Mucosa of stomach (tissue), 1 donor: ENCODE measurements at regions not wholly inside any gene's neighbourhood (a gene's known extent, or its start where the extent isn't known, plus 50 kb on each side); places are given as distances from the start of the nearest gene placed in this dataset.

ENCODE experiments used
- H3K27me3 ChIP-seq: one replicate; pipeline ENCODE4 v1.7.0; 2013; ENCODE audit warnings: mild to moderate bottlenecking, low read length; ENCODE audit not compliant: control insufficient read depth, insufficient read depth
- H3K36me3 ChIP-seq: one replicate; pipeline ENCODE4 v1.7.0; 2013; ENCODE audit warnings: low read length; ENCODE audit not compliant: control insufficient read depth, insufficient read depth
- H3K4me1 ChIP-seq: one replicate; pipeline ENCODE4 v1.7.0; 2013; ENCODE audit warnings: mild to moderate bottlenecking, low read length; ENCODE audit not compliant: control insufficient read depth, insufficient read depth
- H3K4me3 ChIP-seq: one replicate; pipeline ENCODE4 v1.7.0; 2013; ENCODE audit warnings: low read length
- H3K9ac ChIP-seq: one replicate; pipeline ENCODE4 v1.7.0; 2013; ENCODE audit warnings: mild to moderate bottlenecking, low read length, moderate library complexity
- H3K9me3 ChIP-seq: one replicate; pipeline ENCODE4 v1.7.0; 2013; ENCODE audit warnings: mild to moderate bottlenecking, low read length, moderate library complexity; ENCODE audit not compliant: control insufficient read depth
- donor health status: Pancreatic carcinoma.

DNA sequence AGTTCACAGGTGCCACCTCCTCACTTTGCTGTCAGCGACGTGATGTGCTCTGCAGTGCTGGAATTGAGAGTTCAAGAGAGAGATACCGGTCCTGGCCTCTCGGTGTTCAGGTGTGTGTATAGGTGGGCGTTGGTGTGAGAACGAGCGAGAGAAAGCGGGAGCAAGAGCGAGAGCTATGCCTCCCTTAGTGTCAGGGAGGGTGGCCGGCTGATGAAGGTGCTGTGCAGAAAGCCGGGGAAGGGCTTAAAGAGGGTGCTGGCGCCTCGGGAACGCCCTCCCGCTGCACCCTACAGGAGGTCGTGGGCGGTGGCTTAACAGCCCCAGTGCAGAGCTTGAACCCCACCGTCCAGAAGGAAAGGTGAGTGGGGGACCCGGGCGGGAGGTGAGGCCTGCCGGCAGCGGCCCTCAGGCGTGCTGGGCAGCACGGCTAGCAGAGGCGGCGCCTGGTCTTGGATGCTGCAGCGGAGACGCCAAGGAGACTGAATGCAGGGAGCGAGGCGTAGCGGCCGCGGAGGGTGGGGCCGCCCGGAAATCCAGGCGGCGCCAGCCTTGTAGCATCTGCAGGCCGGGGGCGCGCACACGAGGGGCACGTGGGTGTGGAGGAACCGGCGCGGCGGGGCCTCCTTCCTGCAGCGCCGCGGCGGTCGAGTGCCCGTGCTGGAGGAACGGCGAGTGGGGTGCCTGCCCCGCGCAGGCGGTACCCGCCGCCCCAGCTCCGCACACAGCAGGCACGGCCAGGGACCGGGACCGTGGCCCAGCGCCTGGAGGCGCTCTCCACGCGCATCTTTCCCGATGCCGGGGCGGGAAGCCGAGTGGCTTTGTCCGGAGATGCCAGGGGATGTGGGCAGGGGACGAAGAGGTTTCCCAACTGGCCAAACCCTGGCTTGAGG is 246.8 kb upstream of the TOPAZ1 start:
- H3K4me3 ChIP-seq, result no peak overlapping the region

DNA sequence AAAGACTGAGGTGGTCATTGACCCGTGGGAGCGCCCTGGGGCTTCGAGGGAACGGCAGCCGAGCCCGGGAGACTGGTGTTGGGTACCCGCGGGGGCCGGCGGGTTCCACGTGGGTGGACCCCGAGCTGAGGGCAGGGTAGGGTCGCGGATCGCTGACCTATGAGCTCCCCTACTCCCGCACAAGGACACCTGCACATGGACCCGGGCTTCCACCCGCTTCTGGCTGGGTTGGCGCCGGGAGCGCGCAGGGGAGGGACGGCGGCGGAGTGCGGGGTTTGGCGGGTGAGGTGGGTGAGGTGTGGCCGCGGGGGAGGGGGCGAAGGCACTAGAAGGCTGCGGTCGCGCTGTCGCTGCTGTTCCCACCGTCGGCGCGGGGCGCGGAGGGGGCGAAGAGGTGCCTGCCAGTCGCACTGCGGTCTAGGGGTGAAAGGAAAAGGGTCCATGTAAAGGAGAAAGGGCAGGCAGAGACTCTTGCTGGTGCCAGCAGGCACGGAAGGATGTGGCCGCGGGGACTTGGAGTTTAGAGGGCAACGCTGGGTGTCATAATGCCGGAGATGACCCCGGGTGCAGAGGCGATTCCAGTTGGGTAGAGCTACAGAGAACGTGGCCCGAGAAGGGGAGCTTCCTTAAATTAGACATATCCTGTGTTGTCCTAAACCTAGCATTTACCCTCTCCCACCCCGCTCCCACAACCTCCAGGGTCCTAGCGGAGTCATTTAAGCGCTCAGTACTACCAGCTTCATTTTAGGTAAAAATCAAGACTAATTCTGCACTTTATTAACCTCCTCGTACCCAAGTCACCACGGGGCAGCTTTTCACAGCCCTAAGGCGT is 245.9 kb upstream of the TOPAZ1 start:
- H3K36me3 ChIP-seq, result no peaks in the 10 kb centered on the region
- H3K4me3 ChIP-seq, result no peak overlapping the region
- peaks cover 33% of the 10 kb centered on the region for H3K4me1 ChIP-seq
- H3K27me3 ChIP-seq, result peaks cover 66% of the 10 kb centered on the region
- no peaks in the 10 kb centered on the region for H3K9me3 ChIP-seq
- H3K9ac ChIP-seq, result no peak overlapping the region

More for the DNA sequence above, 246.8 kb upstream of the TOPAZ1 start:
- Histone ChIP-seq H3K27me3 (peaks cover 66% of the 10 kb centered on the region), H3K36me3 (no peaks in the 10 kb centered on the region), H3K9me3 (no peaks in the 10 kb centered on the region), H3K4me1 (peaks cover 33% of the 10 kb centered on the region), H3K9ac (no peak overlapping the region)

DNA sequence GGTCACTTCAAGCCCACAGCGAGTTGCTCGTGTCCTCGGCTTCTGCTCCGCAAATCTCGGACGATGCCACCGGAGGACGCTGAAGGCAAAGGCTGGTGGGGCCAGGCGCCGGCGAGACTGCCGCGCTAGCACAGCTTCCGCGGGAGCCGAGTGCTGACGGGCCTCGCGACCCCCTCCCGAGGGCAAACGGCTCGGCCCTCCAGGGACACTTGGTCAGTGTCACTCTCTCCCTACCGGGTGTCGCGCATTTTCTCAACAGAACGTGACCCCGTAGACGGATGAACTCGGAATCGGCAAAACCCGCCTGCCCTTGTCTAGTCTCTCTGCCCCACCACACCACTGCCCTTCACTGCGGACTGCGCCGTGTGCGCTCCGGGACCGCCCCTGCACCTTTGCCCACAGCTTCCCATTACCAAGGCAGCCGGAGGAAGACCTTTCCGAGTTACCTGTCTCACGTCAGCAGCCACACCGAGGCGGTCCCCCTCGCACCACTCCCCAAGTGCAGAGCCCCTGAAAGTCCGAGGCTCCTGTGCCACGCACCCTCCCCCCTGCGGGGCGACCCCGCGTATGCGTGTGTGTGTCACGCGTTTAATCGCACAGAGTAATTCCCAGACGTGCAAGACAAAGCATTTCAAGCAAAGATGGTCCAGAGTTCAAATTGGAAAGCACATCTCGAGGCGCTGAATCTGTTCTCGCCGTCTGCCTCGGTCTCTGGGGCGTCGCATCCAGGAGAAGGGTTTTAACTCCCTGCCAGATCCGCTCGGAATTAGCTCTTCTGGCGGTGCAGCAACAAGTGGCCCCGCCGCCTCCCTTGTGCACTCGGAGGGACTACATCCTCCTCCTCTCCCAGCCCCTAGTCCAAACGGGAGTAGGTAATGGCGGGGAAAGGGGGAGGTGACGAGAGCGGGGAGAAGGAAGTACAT is 245.0 kb upstream of the TOPAZ1 start:
- H3K4me1 ChIP-seq, result peaks cover 33% of the 10 kb centered on the region

DNA sequence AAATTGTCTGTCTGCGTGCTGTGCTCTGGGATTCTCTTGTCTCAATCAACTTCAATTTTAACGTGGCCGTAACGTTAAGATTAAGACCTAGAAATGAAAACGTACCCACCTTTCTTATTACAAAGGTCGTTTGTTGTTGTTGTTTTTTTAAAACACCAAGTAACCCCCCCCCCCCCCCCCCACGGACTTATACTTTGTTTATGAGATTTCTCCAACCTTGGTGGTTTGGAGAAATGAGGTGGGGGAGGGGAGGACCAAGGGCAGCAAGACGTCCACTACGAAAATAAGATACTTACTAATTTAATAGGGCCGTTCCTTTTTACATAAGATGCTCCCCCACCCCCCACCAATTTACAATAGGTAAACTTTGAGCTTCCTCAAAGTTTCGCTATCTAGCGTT is 244.4 kb upstream of the TOPAZ1 start:
- Histone ChIP-seq H3K9me3 (no peaks in the 10 kb centered on the region), H3K9ac (no peak overlapping the region), H3K4me1 (peaks cover 33% of the 10 kb centered on the region), H3K36me3 (no peaks in the 10 kb centered on the region), H3K27me3 (peaks cover 69% of the 10 kb centered on the region), H3K4me3 (no peak overlapping the region)

More for the DNA sequence above, 245.0 kb upstream of the TOPAZ1 start:
- no peaks in the 10 kb centered on the region for H3K36me3 ChIP-seq
- H3K4me3 ChIP-seq, result no peak overlapping the region
- no peak overlapping the region for H3K9ac ChIP-seq
- H3K9me3 ChIP-seq, result no peaks in the 10 kb centered on the region
- H3K27me3 ChIP-seq, result peaks cover 66% of the 10 kb centered on the region

DNA sequence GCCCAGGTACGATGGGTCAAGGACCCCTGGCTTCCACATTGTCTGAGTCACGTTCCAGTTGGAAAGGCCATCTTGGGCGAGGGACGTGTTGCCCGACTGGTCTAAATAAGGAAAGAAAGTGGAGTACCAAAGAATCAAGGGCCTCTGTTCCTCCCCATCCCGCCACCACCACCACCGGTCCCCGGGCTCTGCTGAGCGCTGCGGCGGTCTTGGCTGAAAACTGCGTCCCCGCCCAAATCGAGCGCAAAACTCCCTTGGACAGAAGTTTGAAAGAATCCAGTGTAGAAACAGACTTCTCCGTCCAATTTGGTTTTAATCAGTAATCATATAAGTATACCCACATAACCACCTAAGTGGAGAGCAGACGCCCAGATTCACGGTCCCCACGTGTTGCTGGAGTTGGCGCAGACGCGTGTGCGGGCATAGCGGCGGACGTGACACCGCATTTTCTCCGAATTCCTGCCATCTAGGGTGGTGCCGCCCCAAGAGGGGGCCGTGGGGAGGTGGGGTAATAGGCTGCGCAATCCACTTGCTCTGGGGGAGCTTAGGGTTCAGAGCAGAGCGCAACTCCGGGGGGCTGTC is 243.8 kb upstream of the TOPAZ1 start:
- Histone ChIP-seq H3K36me3 (no peaks in the 10 kb centered on the region), H3K4me3 (no peak overlapping the region), H3K4me1 (peaks cover 33% of the 10 kb centered on the region), H3K9me3 (no peaks in the 10 kb centered on the region), H3K27me3 (peaks cover 73% of the 10 kb centered on the region), H3K9ac (no peak overlapping the region)

DNA sequence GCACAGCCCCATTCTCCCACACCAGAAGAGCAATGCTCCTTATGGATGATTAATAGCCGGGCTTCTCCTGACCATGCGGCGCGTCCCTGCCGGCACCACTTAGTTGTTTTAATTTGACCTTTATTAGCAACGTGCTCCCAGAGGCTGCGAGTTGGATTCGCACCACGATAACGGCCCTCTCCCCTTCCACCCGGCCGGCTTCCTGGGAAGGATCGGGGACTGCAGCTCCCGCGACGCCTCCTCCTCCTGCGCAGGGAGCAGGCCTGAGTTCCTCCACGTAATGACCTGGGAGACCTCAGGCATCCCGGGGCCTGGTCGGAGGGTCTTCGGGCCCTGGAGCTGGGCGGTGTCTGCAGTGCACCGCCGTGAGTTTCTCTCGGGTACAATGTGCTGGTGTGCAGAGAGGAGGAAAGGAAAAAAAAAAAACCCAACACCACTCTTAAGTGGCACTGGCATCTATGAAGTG is 243.3 kb upstream of the TOPAZ1 start:
- Histone ChIP-seq H3K27me3 (peaks cover 75% of the 10 kb centered on the region), H3K4me3 (peak overlapping the region; percentile 4), H3K36me3 (no peaks in the 10 kb centered on the region), H3K9ac (no peak overlapping the region), H3K4me1 (peaks cover 33% of the 10 kb centered on the region), H3K9me3 (no peaks in the 10 kb centered on the region)

DNA sequence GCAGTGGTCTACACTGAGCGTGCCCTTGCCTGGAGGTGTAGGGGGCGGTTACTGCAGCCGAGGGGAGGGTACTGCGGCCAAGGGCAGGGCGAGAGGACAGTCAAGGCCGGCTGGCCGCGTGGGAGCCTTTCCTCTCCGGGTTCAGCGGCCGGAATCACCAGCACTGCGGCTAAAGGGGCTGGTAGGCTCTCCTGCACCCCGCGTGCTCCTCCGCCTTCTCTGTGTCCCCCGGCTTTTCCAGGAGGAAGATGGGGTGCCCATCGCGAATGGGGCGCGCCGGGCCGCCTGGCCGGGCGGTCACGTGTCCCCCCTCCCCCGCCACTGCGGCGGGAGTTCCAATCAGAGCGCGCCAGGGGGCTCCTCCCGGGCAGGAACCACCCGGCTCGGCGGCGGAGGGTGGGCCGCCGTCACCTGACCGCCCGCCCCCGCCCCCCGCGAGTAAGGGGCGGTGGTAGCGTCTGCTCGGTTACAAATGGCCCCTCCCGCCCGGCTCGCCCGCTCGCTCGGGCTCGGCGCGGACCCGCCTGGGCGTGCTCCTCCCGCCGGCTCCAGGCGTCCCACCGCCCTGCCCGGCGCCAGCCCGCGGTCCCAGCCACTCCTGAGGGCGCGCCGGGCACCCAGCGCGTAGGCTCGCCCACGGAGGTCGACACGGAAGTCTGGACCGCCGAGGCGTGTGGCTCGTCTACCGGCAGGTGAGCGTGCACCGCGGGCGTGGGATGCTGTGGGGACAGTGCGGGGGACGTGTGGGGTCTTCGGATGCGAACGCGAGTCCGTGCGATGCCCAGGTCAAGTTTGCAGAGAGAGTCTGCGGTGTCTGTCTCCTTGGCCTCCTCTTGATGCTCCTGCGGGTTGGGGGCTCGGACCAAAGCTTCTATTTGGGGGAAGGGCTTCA is 242.6 kb upstream of the TOPAZ1 start:
- H3K9me3 ChIP-seq, result no peaks in the 10 kb centered on the region
- H3K9ac ChIP-seq, result no peak overlapping the region
- H3K4me3 ChIP-seq, result peak overlapping the region; percentile 4
- no peaks in the 10 kb centered on the region for H3K36me3 ChIP-seq
- peaks cover 33% of the 10 kb centered on the region for H3K4me1 ChIP-seq
- peaks cover 68% of the 10 kb centered on the region for H3K27me3 ChIP-seq

DNA sequence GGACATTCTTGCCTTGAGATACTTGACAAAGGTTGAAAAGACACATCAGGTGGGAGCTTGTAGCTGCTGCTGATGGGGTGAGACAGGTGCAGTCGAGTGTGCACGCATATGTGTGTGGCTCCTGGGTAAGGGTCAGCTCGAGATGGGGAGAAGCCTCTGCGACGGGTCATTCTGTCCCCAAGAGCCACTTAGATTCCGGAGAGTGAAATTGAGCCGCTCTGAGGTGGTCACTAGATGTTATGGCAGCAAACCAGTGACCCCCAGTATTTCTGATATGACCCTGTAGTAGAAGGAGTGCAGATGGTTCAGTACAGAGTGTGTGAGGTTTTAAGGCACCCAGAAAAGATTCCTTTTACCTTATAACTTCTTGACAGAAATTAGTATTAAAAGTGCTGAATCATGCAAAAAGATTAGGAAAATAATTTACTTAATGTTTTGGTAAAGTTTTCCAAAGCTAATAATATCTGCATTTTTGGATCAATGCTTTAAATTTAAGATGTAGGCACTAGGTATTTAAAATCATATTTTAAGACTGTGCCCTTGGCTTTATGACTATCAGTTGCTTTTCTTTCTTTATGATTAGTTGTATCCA is 241.9 kb upstream of the TOPAZ1 start:
- Histone ChIP-seq H3K4me1 (peaks cover 33% of the 10 kb centered on the region), H3K36me3 (no peaks in the 10 kb centered on the region), H3K9me3 (no peaks in the 10 kb centered on the region), H3K9ac (no peak overlapping the region), H3K4me3 (no peak overlapping the region), H3K27me3 (peaks cover 61% of the 10 kb centered on the region)

DNA sequence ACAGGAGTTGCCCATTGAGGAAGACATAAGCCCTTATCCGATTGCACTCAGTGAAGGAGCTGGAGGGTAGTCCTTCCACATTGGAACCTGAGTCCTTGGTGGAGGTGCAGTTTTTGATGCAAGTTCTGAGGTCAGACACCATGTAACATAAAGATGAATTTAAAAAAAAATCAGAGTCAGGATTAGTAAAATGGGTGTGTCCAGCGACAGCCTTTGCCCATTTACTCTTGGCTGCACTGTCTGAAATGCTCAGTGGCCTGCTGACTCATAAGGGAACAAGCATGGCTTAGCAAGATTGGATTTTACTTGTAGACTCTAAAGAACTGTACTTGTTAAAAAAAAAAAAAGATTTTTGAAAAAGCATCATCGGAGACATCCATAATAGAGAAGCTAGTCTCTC is 241.1 kb upstream of the TOPAZ1 start:
- Histone ChIP-seq H3K36me3 (no peaks in the 10 kb centered on the region), H3K4me3 (no peak overlapping the region), H3K9me3 (no peaks in the 10 kb centered on the region), H3K9ac (no peak overlapping the region), H3K27me3 (peaks cover 54% of the 10 kb centered on the region), H3K4me1 (peaks cover 27% of the 10 kb centered on the region)

DNA sequence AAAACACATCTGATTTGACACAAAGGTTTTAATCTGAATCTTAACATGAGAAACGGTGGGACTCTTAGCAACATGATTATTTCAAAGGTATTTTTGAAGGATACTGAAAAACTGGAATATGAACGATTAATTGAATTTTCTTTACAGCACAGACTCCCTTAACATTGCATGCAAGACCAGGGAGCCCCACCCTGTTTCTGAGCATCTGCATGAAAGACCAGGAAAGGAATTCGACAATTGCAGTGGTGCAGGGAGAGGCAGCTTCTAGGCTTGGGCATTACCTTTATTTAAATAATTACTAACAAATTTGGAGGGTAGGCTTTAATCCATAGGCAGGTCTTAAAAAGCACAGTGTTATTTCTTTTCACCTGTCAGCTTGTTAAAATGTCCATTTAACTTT is 240.6 kb upstream of the TOPAZ1 start:
- no peaks in the 10 kb centered on the region for H3K36me3 ChIP-seq
- H3K4me1 ChIP-seq, result peaks cover 22% of the 10 kb centered on the region
- H3K27me3 ChIP-seq, result peaks cover 49% of the 10 kb centered on the region
- no peak overlapping the region for H3K9ac ChIP-seq
- no peaks in the 10 kb centered on the region for H3K9me3 ChIP-seq
- H3K4me3 ChIP-seq, result no peak overlapping the region
